Liver (tissue), 8 donors: ENCODE measurements at regions not wholly inside any gene's neighbourhood (a gene's known extent, or its start where the extent isn't known, plus 50 kb on each side); places are given as distances from the start of the nearest gene placed in this dataset.

Source experiments
- DNase-seq: peaks from one replicate; pipeline ENCODE4 v3.0.0-alpha.2; 2017; ENCODE audit warnings: low spot score
- H3K27ac ChIP-seq, 2 donors: one replicate each; pipeline ENCODE4 v1.7.0; 2013; ENCODE audit warnings: inconsistent platforms in 2 of 2, low read length in 2 of 2, control low read depth in 1 of 2, low read depth in 1 of 2, mild to moderate bottlenecking in 1 of 2
- H3K27me3 ChIP-seq, 4 donors: one replicate each; pipeline versions ENCODE4 v1.6.1 to v1.7.0; 2013; ENCODE audit warnings: low read length in 3 of 4, inconsistent platforms in 1 of 4, mild to moderate bottlenecking in 1 of 4, moderate library complexity in 1 of 4; ENCODE audit not compliant: control insufficient read depth in 4 of 4, insufficient read depth in 4 of 4
- H3K36me3 ChIP-seq, 4 donors: one replicate each; pipeline versions ENCODE4 v1.6.1 to v1.7.0; 2013; ENCODE audit warnings: low read length in 3 of 4, mild to moderate bottlenecking in 3 of 4, low read depth in 1 of 4, moderate library complexity in 1 of 4; ENCODE audit not compliant: control insufficient read depth in 4 of 4, insufficient read depth in 3 of 4
- H3K4me1 ChIP-seq, 4 donors: one replicate each; pipeline versions ENCODE4 v1.6.1 to v1.7.0; 2013; ENCODE audit warnings: low read length in 3 of 4, mild to moderate bottlenecking in 3 of 4, moderate library complexity in 1 of 4; ENCODE audit not compliant: control insufficient read depth in 4 of 4, insufficient read depth in 4 of 4
- H3K4me3 ChIP-seq, 3 donors: one replicate each; pipeline versions ENCODE4 v1.6.1 to v1.7.0; 2013; ENCODE audit warnings: low read length in 3 of 3, control low read depth in 1 of 3, low read depth in 1 of 3, mild to moderate bottlenecking in 1 of 3
- H3K9ac ChIP-seq, 2 donors: one replicate each; pipeline ENCODE4 v1.7.0; 2013; ENCODE audit warnings: low read length in 2 of 2, mild to moderate bottlenecking in 2 of 2, moderate library complexity in 2 of 2, control low read depth in 1 of 2, low read depth in 1 of 2
- H3K9me3 ChIP-seq, 4 donors: one replicate each; pipeline versions ENCODE4 v1.6.1 to v1.7.0; 2013; ENCODE audit warnings: low read length in 3 of 4; ENCODE audit not compliant: control insufficient read depth in 4 of 4
- EGR1 ChIP-seq, 2 donors: IDR thresholded peaks; 2 replicates each; pipeline ENCODE4 v1.6.1; 2016 to 2018; ENCODE audit warnings: antibody characterized with exemption in 2 of 2, low read depth in 2 of 2
- FOXA1 ChIP-seq: IDR thresholded peaks from 2 replicates; pipeline ENCODE4 v1.6.1; 2016; ENCODE audit warnings: antibody characterized with exemption
- GABPA ChIP-seq, 2 donors: IDR thresholded peaks in 1 of 2; conservative IDR thresholded peaks in 1 of 2; 2 replicates each; pipeline ENCODE4 v1.6.1; 2016; ENCODE audit warnings: antibody characterized with exemption in 2 of 2, mild to moderate bottlenecking in 1 of 2, moderate library complexity in 1 of 2
- HNF4A ChIP-seq, 2 donors: conservative IDR thresholded peaks; 2 replicates each; pipeline ENCODE4 v1.6.1; 2016; ENCODE audit warnings: antibody characterized with exemption in 2 of 2, mild to moderate bottlenecking in 2 of 2
- JUND ChIP-seq, 2 donors: IDR thresholded peaks; 2 replicates each; pipeline ENCODE4 v1.6.1; 2016; ENCODE audit warnings: antibody characterized with exemption in 2 of 2
- NR2F2 ChIP-seq: IDR thresholded peaks from 2 replicates; pipeline ENCODE4 v1.6.1; 2016; ENCODE audit warnings: antibody characterized with exemption
- RAD21 ChIP-seq, 2 donors: IDR thresholded peaks; 2 replicates each; pipeline ENCODE4 v1.6.1; 2016; ENCODE audit warnings: antibody characterized with exemption in 2 of 2, mild to moderate bottlenecking in 2 of 2
- SP1 ChIP-seq: IDR thresholded peaks from 2 replicates; pipeline ENCODE4 v1.6.1; 2018; ENCODE audit warnings: antibody characterized with exemption, mild to moderate bottlenecking
- TAF1 ChIP-seq: conservative IDR thresholded peaks from 2 replicates; pipeline ENCODE4 v1.6.1; 2016; ENCODE audit warnings: antibody characterized with exemption, mild to moderate bottlenecking
- YY1 ChIP-seq: IDR thresholded peaks from 2 replicates; pipeline ENCODE4 v1.6.1; 2016; ENCODE audit warnings: antibody characterized with exemption, mild to moderate bottlenecking
- WGBS: extraction: QIAGEN DNeasy Blood & Tissue Kit; methylation state at CpG from one replicate; pipeline ENCODE4 v1.1.7; 2013; 5-methylcytosine and 5-hydroxymethylcytosine counted together
- TF ChIP-seq, protein P1 (sequence below): IDR thresholded peaks from 2 replicates; pipeline ENCODE4 v1.6.1; 2016; ENCODE audit warnings: antibody characterized with exemption
- TF ChIP-seq, protein P2 (sequence below): fragments of 150-350 bp; IDR thresholded peaks from 2 replicates; pipeline ENCODE4 v1.5.1; 2017; ENCODE audit warnings: improper control_type of control experiment, low read depth, low read length; ENCODE audit not compliant: missing input control
- TF ChIP-seq, protein P3 (sequence below): IDR thresholded peaks from 2 replicates; pipeline ENCODE4 v1.6.1; 2016; ENCODE audit warnings: antibody characterized with exemption
- TF ChIP-seq, protein P4 (sequence below): IDR thresholded peaks from 2 replicates; pipeline ENCODE4 v1.6.1; 2016; ENCODE audit warnings: antibody characterized with exemption
- donor health status: healthy.
- donor health status: healthy.
- donor health status: healthy.
- donor health status: healthy.
- donor health status: healthy.

DNA sequence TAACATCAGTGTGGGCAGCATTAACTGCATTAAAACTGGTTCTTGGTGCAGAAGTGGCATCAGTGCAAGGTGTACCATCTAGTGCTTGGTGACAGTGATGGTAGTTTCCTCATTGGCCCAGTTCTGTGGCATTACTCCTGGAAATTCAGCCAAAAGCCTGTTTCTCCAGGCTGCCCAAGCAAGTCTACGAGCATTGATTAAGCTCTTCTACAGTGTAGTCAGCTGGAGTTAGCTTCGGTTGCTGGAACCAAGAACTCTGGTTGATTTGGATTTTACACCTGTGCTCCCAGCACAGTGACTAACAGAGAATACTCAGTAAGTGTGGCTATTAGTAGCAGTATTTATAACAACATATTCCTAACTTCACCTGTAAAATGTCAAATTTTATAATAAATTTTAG lies 84.9 kb upstream of the ZDHHC17 start:
- Histone ChIP-seq H3K27ac (no peak overlapping the region), H3K36me3 (no peaks in the 10 kb centered on the region), H3K4me1 (no peaks in the 10 kb centered on the region), H3K4me3 (no peak overlapping the region), H3K27me3 (no peaks in the 10 kb centered on the region), H3K9ac (no peak overlapping the region), H3K9me3 (no peaks in the 10 kb centered on the region)
- no peak for TF ChIP-seq HNF4A (conservative IDR thresholded peaks at IDR 0.05)
- no peak for TF ChIP-seq SP1
- no peak for TF ChIP-seq NR2F2
- TF ChIP-seq, protein P1, sequence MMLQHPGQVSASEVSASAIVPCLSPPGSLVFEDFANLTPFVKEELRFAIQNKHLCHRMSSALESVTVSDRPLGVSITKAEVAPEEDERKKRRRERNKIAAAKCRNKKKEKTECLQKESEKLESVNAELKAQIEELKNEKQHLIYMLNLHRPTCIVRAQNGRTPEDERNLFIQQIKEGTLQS: no peak
- no peak for TF ChIP-seq FOXA1
- TF ChIP-seq YY1: no peak
- TF ChIP-seq, protein P2, sequence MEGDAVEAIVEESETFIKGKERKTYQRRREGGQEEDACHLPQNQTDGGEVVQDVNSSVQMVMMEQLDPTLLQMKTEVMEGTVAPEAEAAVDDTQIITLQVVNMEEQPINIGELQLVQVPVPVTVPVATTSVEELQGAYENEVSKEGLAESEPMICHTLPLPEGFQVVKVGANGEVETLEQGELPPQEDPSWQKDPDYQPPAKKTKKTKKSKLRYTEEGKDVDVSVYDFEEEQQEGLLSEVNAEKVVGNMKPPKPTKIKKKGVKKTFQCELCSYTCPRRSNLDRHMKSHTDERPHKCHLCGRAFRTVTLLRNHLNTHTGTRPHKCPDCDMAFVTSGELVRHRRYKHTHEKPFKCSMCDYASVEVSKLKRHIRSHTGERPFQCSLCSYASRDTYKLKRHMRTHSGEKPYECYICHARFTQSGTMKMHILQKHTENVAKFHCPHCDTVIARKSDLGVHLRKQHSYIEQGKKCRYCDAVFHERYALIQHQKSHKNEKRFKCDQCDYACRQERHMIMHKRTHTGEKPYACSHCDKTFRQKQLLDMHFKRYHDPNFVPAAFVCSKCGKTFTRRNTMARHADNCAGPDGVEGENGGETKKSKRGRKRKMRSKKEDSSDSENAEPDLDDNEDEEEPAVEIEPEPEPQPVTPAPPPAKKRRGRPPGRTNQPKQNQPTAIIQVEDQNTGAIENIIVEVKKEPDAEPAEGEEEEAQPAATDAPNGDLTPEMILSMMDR: no peak
- no peak for DNase-seq
- 95% methylated on average over 2 of the region's 2 CpGs for WGBS

DNA sequence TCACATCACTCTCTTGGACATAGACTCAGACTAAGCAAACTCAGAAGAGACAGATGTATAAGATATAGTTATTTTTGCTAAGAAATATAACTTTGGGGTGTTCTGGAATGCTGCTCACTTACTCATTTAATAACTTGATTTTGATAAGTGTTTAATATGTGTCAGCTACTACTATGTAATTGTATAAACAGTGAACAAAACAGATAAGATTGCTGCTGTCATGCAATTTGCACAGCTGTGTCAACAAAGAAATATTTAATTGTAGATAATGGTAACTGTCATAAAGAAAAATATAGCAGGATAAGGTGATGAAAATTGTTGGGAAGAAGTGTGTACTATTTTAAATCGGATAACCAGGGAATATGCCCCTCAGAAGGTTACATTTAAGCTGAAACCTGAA lies 84.1 kb upstream of the ZDHHC17 start:
- no peak overlapping the region for H3K27ac ChIP-seq
- no peak for DNase-seq
- H3K36me3 ChIP-seq: no peaks in the 10 kb centered on the region
- 88% methylated on average over 1 of the region's 1 CpG for whole genome bisulfite sequencing
- no peaks in the 10 kb centered on the region for H3K27me3 ChIP-seq
- H3K4me3 ChIP-seq: no peak overlapping the region
- TF ChIP-seq, protein P1: no peak
- TF ChIP-seq, protein P3, sequence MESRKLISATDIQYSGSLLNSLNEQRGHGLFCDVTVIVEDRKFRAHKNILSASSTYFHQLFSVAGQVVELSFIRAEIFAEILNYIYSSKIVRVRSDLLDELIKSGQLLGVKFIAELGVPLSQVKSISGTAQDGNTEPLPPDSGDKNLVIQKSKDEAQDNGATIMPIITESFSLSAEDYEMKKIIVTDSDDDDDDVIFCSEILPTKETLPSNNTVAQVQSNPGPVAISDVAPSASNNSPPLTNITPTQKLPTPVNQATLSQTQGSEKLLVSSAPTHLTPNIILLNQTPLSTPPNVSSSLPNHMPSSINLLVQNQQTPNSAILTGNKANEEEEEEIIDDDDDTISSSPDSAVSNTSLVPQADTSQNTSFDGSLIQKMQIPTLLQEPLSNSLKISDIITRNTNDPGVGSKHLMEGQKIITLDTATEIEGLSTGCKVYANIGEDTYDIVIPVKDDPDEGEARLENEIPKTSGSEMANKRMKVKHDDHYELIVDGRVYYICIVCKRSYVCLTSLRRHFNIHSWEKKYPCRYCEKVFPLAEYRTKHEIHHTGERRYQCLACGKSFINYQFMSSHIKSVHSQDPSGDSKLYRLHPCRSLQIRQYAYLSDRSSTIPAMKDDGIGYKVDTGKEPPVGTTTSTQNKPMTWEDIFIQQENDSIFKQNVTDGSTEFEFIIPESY: no peak
- TF ChIP-seq, protein P4, sequence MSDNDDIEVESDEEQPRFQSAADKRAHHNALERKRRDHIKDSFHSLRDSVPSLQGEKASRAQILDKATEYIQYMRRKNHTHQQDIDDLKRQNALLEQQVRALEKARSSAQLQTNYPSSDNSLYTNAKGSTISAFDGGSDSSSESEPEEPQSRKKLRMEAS: no peak
- TF ChIP-seq TAF1 (no peak), HNF4A (conservative IDR thresholded peaks at IDR 0.05) (no peak), RAD21 (IDR thresholded peaks at IDR 0.05) (no peak), GABPA (IDR thresholded peaks at IDR 0.05 in 1 of 2, conservative IDR thresholded peaks at IDR 0.05 in 1 of 2) (no peak), EGR1 (IDR thresholded peaks at IDR 0.05; ENCODE audit: low read depth in 2 of 2) (no peak), JUND (IDR thresholded peaks at IDR 0.05) (no peak), YY1 (no peak)
- TF ChIP-seq, protein P2: no peak
- H3K4me1 ChIP-seq: no peaks in the 10 kb centered on the region
- no peaks in the 10 kb centered on the region for H3K9me3 ChIP-seq
- H3K9ac ChIP-seq: no peak overlapping the region
